K562 (cell line): ENCODE measurements at regions not wholly inside any gene's neighbourhood (a gene's known extent, or its start where the extent isn't known, plus 50 kb on each side); places are given as distances from the start of the nearest gene placed in this dataset.

ENCODE experiments used
- EP300 ChIP-seq: IDR thresholded peaks from 2 replicates; pipeline ENCODE4 v1.6.1; 2012; ENCODE audit warnings: low read length, improper control_type of control experiment
- NEUROD1 ChIP-seq: fragments of 150-350 bp; IDR thresholded peaks from 2 replicates; pipeline ENCODE4 v1.6.1; 2014; ENCODE audit warnings: borderline replicate concordance, low read length, low read depth; ENCODE audit not compliant: partially characterized antibody
- TBL1XR1 ChIP-seq, 2 experiments: IDR thresholded peaks; 2 replicates each; pipeline ENCODE4 v1.6.1; 2012; ENCODE audit warnings: improper control_type of control experiment in 2 of 2, low read length in 2 of 2, mild to moderate bottlenecking in 1 of 2
- ZNF165 ChIP-seq: fragments of 250-450 bp; sonication (Bioruptor Pico); IDR thresholded peaks from 2 replicates; pipeline ENCODE4 v1.4.0; 2020; ENCODE audit warnings: borderline replicate concordance
- TF ChIP-seq, protein P1 (sequence below): fragments of 450-650 bp; IDR thresholded peaks from 2 replicates; pipeline ENCODE4 v1.6.1; 2016; ENCODE audit warnings: low read depth
- TF ChIP-seq, protein P2 (sequence below), 2 experiments: IDR thresholded peaks in 1 of 2; conservative IDR thresholded peaks in 1 of 2; 2 replicates each; pipeline ENCODE4 v1.6.1; 2016; ENCODE audit warnings: low read depth in 2 of 2, mild to moderate bottlenecking in 1 of 2, missing compliant biosample characterization in 1 of 2, missing genetic modification characterization in 1 of 2, moderate library complexity in 1 of 2

DNA sequence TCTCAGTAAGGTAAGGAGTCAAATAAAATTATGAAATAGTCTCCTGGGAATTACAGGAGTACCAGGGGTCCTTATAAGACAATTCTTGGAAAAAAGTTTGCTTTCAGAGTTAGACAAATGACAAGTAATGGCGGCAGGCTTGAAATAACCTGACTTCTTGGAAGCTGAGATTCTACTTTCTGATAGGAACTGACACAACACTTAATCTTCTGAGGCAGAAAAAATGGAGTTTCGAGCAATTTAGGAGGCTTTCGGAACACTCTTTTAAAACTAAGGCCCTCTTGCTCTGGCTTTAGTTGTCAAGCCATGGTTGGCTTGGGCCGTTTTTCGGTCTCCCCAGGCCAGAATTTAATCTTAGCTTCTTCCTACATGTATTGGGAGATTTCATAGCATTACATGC, 260.0 kb downstream of the GATA3 start (continued):
- TF ChIP-seq, protein P1, sequence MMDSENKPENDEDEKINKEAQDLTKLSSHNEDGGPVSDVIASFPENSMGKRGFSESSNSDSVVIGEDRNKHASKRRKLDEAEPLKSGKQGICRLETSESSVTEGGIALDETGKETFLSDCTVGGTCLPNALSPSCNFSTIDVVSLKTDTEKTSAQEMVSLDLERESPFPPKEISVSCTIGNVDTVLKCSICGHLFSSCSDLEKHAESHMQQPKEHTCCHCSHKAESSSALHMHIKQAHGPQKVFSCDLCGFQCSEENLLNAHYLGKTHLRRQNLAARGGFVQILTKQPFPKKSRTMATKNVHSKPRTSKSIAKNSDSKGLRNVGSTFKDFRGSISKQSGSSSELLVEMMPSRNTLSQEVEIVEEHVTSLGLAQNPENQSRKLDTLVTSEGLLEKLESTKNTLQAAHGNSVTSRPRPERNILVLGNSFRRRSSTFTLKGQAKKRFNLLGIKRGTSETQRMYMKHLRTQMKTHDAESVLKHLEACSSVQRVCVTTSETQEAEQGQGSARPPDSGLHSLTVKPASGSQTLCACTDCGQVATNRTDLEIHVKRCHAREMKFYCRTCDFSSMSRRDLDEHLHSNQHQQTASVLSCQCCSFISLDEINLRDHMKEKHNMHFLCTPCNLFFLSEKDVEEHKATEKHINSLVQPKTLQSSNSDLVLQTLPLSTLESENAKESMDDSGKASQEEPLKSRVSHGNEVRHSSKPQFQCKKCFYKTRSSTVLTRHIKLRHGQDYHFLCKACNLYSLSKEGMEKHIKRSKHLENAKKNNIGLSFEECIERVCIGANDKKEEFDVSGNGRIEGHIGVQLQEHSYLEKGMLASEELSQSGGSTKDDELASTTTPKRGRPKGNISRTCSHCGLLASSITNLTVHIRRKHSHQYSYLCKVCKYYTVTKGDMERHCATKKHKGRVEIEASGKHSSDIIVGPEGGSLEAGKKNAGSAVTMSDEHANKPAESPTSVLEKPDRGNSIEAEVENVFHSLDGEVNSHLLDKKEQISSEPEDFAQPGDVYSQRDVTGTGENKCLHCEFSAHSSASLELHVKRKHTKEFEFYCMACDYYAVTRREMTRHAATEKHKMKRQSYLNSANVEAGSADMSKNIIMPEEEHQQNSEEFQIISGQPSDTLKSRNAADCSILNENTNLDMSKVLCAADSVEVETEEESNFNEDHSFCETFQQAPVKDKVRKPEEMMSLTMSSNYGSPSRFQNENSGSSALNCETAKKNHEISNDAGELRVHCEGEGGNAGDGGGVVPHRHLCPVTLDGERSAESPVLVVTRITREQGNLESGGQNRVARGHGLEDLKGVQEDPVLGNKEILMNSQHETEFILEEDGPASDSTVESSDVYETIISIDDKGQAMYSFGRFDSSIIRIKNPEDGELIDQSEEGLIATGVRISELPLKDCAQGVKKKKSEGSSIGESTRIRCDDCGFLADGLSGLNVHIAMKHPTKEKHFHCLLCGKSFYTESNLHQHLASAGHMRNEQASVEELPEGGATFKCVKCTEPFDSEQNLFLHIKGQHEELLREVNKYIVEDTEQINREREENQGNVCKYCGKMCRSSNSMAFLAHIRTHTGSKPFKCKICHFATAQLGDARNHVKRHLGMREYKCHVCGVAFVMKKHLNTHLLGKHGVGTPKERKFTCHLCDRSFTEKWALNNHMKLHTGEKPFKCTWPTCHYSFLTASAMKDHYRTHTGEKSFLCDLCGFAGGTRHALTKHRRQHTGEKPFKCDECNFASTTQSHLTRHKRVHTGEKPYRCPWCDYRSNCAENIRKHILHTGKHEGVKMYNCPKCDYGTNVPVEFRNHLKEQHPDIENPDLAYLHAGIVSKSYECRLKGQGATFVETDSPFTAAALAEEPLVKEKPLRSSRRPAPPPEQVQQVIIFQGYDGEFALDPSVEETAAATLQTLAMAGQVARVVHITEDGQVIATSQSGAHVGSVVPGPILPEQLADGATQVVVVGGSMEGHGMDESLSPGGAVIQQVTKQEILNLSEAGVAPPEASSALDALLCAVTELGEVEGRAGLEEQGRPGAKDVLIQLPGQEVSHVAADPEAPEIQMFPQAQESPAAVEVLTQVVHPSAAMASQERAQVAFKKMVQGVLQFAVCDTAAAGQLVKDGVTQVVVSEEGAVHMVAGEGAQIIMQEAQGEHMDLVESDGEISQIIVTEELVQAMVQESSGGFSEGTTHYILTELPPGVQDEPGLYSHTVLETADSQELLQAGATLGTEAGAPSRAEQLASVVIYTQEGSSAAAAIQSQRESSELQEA = no peak
- TF ChIP-seq ZNF165 (CRISPR knock-in tag) = no peak
- 0 out of 4 replicates have a peak, but pooled peaks of 1 of the 2 experiments have one; percentile 8 for TF ChIP-seq TBL1XR1 (IDR thresholded peaks at IDR 0.05; ENCODE audit: low read length in 2 of 2)
- TF ChIP-seq EP300 = no peak
- no peak for TF ChIP-seq NEUROD1
- TF ChIP-seq, protein P2, sequence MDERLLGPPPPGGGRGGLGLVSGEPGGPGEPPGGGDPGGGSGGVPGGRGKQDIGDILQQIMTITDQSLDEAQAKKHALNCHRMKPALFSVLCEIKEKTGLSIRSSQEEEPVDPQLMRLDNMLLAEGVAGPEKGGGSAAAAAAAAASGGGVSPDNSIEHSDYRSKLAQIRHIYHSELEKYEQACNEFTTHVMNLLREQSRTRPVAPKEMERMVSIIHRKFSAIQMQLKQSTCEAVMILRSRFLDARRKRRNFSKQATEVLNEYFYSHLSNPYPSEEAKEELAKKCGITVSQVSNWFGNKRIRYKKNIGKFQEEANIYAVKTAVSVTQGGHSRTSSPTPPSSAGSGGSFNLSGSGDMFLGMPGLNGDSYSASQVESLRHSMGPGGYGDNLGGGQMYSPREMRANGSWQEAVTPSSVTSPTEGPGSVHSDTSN (CRISPR knock-in tag; IDR thresholded peaks at IDR 0.05; ENCODE audit: low read depth) = no peak
- TF ChIP-seq, protein P2 (tag; conservative IDR thresholded peaks at IDR 0.05; ENCODE audit: low read depth) = peak; percentile 82
